Kidney epithelial cell (primary cell): ENCODE measurements at regions not wholly inside any gene's neighbourhood (a gene's known extent, or its start where the extent isn't known, plus 50 kb on each side); places are given as distances from the start of the nearest gene placed in this dataset.

Experiments
- DNase-seq: peaks from one replicate; pipeline ENCODE4 v3.0.0-alpha.2; 2010; ENCODE audit warnings: low read depth
- H3K27me3 ChIP-seq: 2 replicates; pipeline ENCODE4 v1.6.0; 2011; ENCODE audit warnings: low read length; ENCODE audit not compliant: control insufficient read depth, insufficient read depth
- H3K36me3 ChIP-seq: 2 replicates; pipeline ENCODE4 v1.5.1; 2011; ENCODE audit warnings: low read length; ENCODE audit not compliant: control insufficient read depth, insufficient read depth
- H3K4me3 ChIP-seq: 2 replicates; pipeline ENCODE4 v1.5.1; 2011; ENCODE audit warnings: low read depth, mild to moderate bottlenecking, control low read depth, low read length
- CTCF ChIP-seq: IDR thresholded peaks from 2 replicates; pipeline ENCODE4 v1.5.1; 2011; ENCODE audit warnings: mild to moderate bottlenecking, moderate library complexity, low read length, control low read depth, inconsistent platforms; ENCODE audit not compliant: insufficient read depth, poor library complexity, severe bottlenecking

- no peak for DNase-seq
- H3K36me3 ChIP-seq: no peaks in the 10 kb centered on the region
- no peak for TF ChIP-seq CTCF
- H3K27me3 ChIP-seq: no peaks in the 10 kb centered on the region
- H3K4me3 ChIP-seq: no peak overlapping the region
Observed at GRCh38 chr2:147589127-147589526, 255.7 kb upstream of the ACVR2A start.

- no peaks in the 10 kb centered on the region for H3K36me3 ChIP-seq
- H3K27me3 ChIP-seq: no peaks in the 10 kb centered on the region
- no peak for TF ChIP-seq CTCF
- DNase-seq: peak; percentile 5
- H3K4me3 ChIP-seq: no peak overlapping the region
Observed at GRCh38 chr2:147588191-147588590, 256.6 kb upstream of the ACVR2A start.

GRCh38 chr2:147578529-147578928 is 266.3 kb upstream of the ACVR2A start:
- no peak for TF ChIP-seq CTCF
- Histone ChIP-seq H3K4me3 (no peak overlapping the region), H3K27me3 (no peaks in the 10 kb centered on the region), H3K36me3 (no peaks in the 10 kb centered on the region)
- DNase-seq: no peak

GRCh38 chr2:147577998-147578380 is 266.8 kb upstream of the ACVR2A start:
- TF ChIP-seq CTCF: no peak
- H3K27me3 ChIP-seq: no peaks in the 10 kb centered on the region
- no peaks in the 10 kb centered on the region for H3K36me3 ChIP-seq
- DNase-seq: no peak
- H3K4me3 ChIP-seq: no peak overlapping the region

- H3K36me3 ChIP-seq: no peaks in the 10 kb centered on the region
- H3K4me3 ChIP-seq: no peak overlapping the region
- no peak for DNase-seq
- TF ChIP-seq CTCF: no peak
- H3K27me3 ChIP-seq: no peaks in the 10 kb centered on the region
Observed at GRCh38 chr2:147577323-147577997, 267.4 kb upstream of the ACVR2A start.

- no peaks in the 10 kb centered on the region for H3K36me3 ChIP-seq
- TF ChIP-seq CTCF: no peak
- no peaks in the 10 kb centered on the region for H3K27me3 ChIP-seq
- H3K4me3 ChIP-seq: no peak overlapping the region
- no peak for DNase-seq
Observed at GRCh38 chr2:147575106-147575505, 269.7 kb upstream of the ACVR2A start.
